Stimulated activated CD8-positive, alpha-beta memory T cell treated with anti-CD3 and anti-CD28 coated beads, Interleukin-7, amount 100 ng/mL, for 48 hours (primary cell): ENCODE measurements at regions not wholly inside any gene's neighbourhood (a gene's known extent, or its start where the extent isn't known, plus 50 kb on each side); places are given as distances from the start of the nearest gene placed in this dataset.
A peak's percentile ranks its signal among the peaks of the same experiment; 100 is the strongest.
"Not testable (repeated sequence)": the region's sequence is repeated elsewhere in the genome, so short reads cannot be mapped to it uniquely, and the experiment has no call there.

Experiments used
- DNase-seq, 2 donors: peaks; one replicate each; pipeline ENCODE4 v3.0.0-alpha.2; 2020; ENCODE audit warnings: low read depth in 1 of 2; ENCODE audit errors: extremely low read depth in 1 of 2

GRCh38 chr5:42989190-42989589 lies 50.9 kb downstream of the ANXA2R start:
- no peak for DNase-seq

- no peak for DNase-seq
These were observed 51.6 kb downstream of the ANXA2R start for GRCh38 chr5:42988568-42988967.

GRCh38 chr5:42985129-42986037 lies 54.7 kb downstream of the ANXA2R start:
- no peak for DNase-seq

GRCh38 chr5:42984307-42984706 lies 55.8 kb downstream of the ANXA2R start:
- no peak for DNase-seq

- DNase-seq, result no peak
These were observed 58.0 kb downstream of the ANXA2R start for GRCh38 chr5:42982107-42982622.

- DNase-seq, result not testable (repeated sequence)
These were observed 58.6 kb downstream of the ANXA2R start for GRCh38 chr5:42981417-42982106.

- not testable (repeated sequence) for DNase-seq
These were observed 59.1 kb downstream of the ANXA2R start for GRCh38 chr5:42981015-42981414.

GRCh38 chr5:42980391-42980790 lies 59.7 kb downstream of the ANXA2R start:
- DNase-seq, result not testable (repeated sequence)

GRCh38 chr5:42979242-42979641 lies 60.9 kb downstream of the ANXA2R start:
- not testable (repeated sequence) for DNase-seq

- DNase-seq, result no peak
These were observed 65.6 kb downstream of the ANXA2R start for GRCh38 chr5:42974536-42974935.

GRCh38 chr5:42970636-42971559 lies 69.2 kb downstream of the ANXA2R start:
- DNase-seq, result no peak

- no peak for DNase-seq
These were observed 74.2 kb downstream of the ANXA2R start for GRCh38 chr5:42965934-42966333.

- DNase-seq, result no peak
These were observed 76.7 kb downstream of the ANXA2R start for GRCh38 chr5:42963412-42963811.

GRCh38 chr5:42962124-42962523 lies 78.0 kb downstream of the ANXA2R start:
- no peak for DNase-seq

GRCh38 chr5:42960506-42960905 lies 79.6 kb downstream of the ANXA2R start:
- DNase-seq, result no peak

GRCh38 chr5:42956551-42956950 lies 83.6 kb downstream of the ANXA2R start:
- DNase-seq, result no peak

- no peak for DNase-seq
These were observed 87.1 kb downstream of the ANXA2R start for GRCh38 chr5:42953041-42953440.

- no peak for DNase-seq
These were observed 87.5 kb downstream of the ANXA2R start for GRCh38 chr5:42952578-42952974.

GRCh38 chr5:42951293-42951840 lies 88.8 kb downstream of the ANXA2R start:
- DNase-seq, result peak; percentile 63 to 75
